ENCODE measurements at regions not wholly inside any gene's neighbourhood (a gene's known extent, or its start where the extent isn't known, plus 50 kb on each side); places are given as distances from the start of the nearest gene placed in this dataset.

GRCh38 chr12:24488906-24489619 is 459.8 kb downstream of the BCAT1 start:
- no peaks in the 10 kb centered on the region for H3K27me3 ChIP-seq (ENCODE audit: control insufficient read depth in 1 of 2, insufficient read depth in 2 of 2, low read length in 2 of 2)
- no peaks in the 10 kb centered on the region for H3K36me3 ChIP-seq (ENCODE audit: control insufficient read depth in 2 of 2, insufficient read depth in 2 of 2, low read length in 2 of 2)
- no peak overlapping the region for H3K9ac ChIP-seq (ENCODE audit: low read length in 2 of 2)
- no peak overlapping the region for H3K4me3 ChIP-seq (ENCODE audit: low read length in 2 of 2)
- no peak overlapping the region for H3K27ac ChIP-seq (ENCODE audit: low read length)
- H3K4me1 ChIP-seq (ENCODE audit: control insufficient read depth, insufficient read depth, low read length), result no peaks in the 10 kb centered on the region
- H3K9me3 ChIP-seq (ENCODE audit: control insufficient read depth in 2 of 2, low read length in 2 of 2), result no peaks in the 10 kb centered on the region

- Histone ChIP-seq H3K27ac (ENCODE audit: low read length) (no peak overlapping the region), H3K4me1 (ENCODE audit: control insufficient read depth, insufficient read depth, low read length) (no peaks in the 10 kb centered on the region)
These were observed 460.8 kb downstream of the BCAT1 start for GRCh38 chr12:24488091-24488596.

GRCh38 chr12:24487606-24488005 is 461.3 kb downstream of the BCAT1 start:
- Histone ChIP-seq H3K27me3 (ENCODE audit: control insufficient read depth in 1 of 2, insufficient read depth in 2 of 2, low read length in 2 of 2) (no peaks in the 10 kb centered on the region), H3K9me3 (ENCODE audit: control insufficient read depth in 2 of 2, low read length in 2 of 2) (no peaks in the 10 kb centered on the region), H3K27ac (ENCODE audit: low read length) (no peak overlapping the region), H3K36me3 (ENCODE audit: control insufficient read depth in 2 of 2, insufficient read depth in 2 of 2, low read length in 2 of 2) (no peaks in the 10 kb centered on the region), H3K4me1 (ENCODE audit: control insufficient read depth, insufficient read depth, low read length) (no peaks in the 10 kb centered on the region), H3K4me3 (ENCODE audit: low read length in 2 of 2) (no peak overlapping the region), H3K9ac (ENCODE audit: low read length in 2 of 2) (no peak overlapping the region)

More at GRCh38 chr12:24488091-24488596, 460.8 kb downstream of the BCAT1 start:
- no peaks in the 10 kb centered on the region for H3K36me3 ChIP-seq (ENCODE audit: control insufficient read depth in 2 of 2, insufficient read depth in 2 of 2, low read length in 2 of 2)
- H3K9me3 ChIP-seq (ENCODE audit: control insufficient read depth in 2 of 2, low read length in 2 of 2), result no peaks in the 10 kb centered on the region
- no peaks in the 10 kb centered on the region for H3K27me3 ChIP-seq (ENCODE audit: control insufficient read depth in 1 of 2, insufficient read depth in 2 of 2, low read length in 2 of 2)
- H3K4me3 ChIP-seq (ENCODE audit: low read length in 2 of 2), result no peak overlapping the region
- no peak overlapping the region for H3K9ac ChIP-seq (ENCODE audit: low read length in 2 of 2)

DNA sequence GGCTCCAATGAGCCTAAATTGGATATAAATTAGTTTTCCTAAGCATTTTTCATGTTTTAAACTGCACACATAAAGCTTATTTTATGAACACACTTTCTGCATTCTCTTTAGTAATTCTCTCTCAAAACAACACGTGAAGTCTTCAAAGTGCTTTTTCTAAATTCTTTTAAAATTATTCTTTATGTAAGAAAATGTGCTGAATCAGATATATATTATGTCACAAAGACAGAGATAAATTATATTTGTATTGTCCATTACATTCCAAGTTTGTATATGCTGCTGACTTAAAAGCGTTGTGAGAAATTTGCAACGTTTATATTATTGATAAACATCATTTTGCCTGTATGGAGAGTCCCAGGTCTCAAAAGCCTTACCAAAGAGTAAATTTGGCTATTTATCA is 465.2 kb downstream of the BCAT1 start:
- H3K4me3 ChIP-seq (ENCODE audit: low read length in 2 of 2), result no peak overlapping the region
- no peaks in the 10 kb centered on the region for H3K27me3 ChIP-seq (ENCODE audit: control insufficient read depth in 1 of 2, insufficient read depth in 2 of 2, low read length in 2 of 2)
- H3K9ac ChIP-seq (ENCODE audit: low read length in 2 of 2), result no peak overlapping the region
- no peaks in the 10 kb centered on the region for H3K9me3 ChIP-seq (ENCODE audit: control insufficient read depth in 2 of 2, low read length in 2 of 2)
- no peaks in the 10 kb centered on the region for H3K36me3 ChIP-seq (ENCODE audit: control insufficient read depth in 2 of 2, insufficient read depth in 2 of 2, low read length in 2 of 2)
- no peak overlapping the region for H3K27ac ChIP-seq (ENCODE audit: low read length)
- no peaks in the 10 kb centered on the region for H3K4me1 ChIP-seq (ENCODE audit: control insufficient read depth, insufficient read depth, low read length)

GRCh38 chr12:24482882-24483604 is 465.9 kb downstream of the BCAT1 start:
- H3K9ac ChIP-seq (ENCODE audit: low read length in 2 of 2), result no peak overlapping the region
- no peaks in the 10 kb centered on the region for H3K27me3 ChIP-seq (ENCODE audit: control insufficient read depth in 1 of 2, insufficient read depth in 2 of 2, low read length in 2 of 2)
- H3K9me3 ChIP-seq (ENCODE audit: control insufficient read depth in 2 of 2, low read length in 2 of 2), result no peaks in the 10 kb centered on the region
- H3K36me3 ChIP-seq (ENCODE audit: control insufficient read depth in 2 of 2, insufficient read depth in 2 of 2, low read length in 2 of 2), result no peaks in the 10 kb centered on the region
- no peak overlapping the region for H3K27ac ChIP-seq (ENCODE audit: low read length)
- H3K4me3 ChIP-seq (ENCODE audit: low read length in 2 of 2), result no peak overlapping the region
- no peaks in the 10 kb centered on the region for H3K4me1 ChIP-seq (ENCODE audit: control insufficient read depth, insufficient read depth, low read length)

DNA sequence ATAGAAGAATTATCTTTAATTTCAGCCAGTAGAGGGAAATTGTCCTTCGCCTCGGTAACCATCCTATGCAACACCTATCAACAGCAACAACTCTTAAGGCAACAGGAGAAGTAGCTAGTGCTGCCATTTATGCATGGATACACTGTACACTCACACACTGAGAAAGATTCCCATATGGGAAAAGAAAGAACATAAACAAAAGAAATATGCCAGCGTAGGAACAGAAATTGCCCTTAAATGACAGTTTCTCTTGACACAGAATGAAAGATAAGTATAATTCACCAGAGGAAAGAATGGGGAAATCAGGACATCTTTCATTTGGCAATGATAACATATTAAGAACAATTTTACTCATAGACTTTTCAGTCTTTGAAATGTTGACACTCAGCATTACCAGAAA is 466.9 kb downstream of the BCAT1 start:
- no peaks in the 10 kb centered on the region for H3K9me3 ChIP-seq (ENCODE audit: control insufficient read depth in 2 of 2, low read length in 2 of 2)
- no peaks in the 10 kb centered on the region for H3K4me1 ChIP-seq (ENCODE audit: control insufficient read depth, insufficient read depth, low read length)
- no peak overlapping the region for H3K9ac ChIP-seq (ENCODE audit: low read length in 2 of 2)
- no peak overlapping the region for H3K27ac ChIP-seq (ENCODE audit: low read length)
- H3K36me3 ChIP-seq (ENCODE audit: control insufficient read depth in 2 of 2, insufficient read depth in 2 of 2, low read length in 2 of 2), result no peaks in the 10 kb centered on the region
- H3K4me3 ChIP-seq (ENCODE audit: low read length in 2 of 2), result no peak overlapping the region
- no peaks in the 10 kb centered on the region for H3K27me3 ChIP-seq (ENCODE audit: control insufficient read depth in 1 of 2, insufficient read depth in 2 of 2, low read length in 2 of 2)

DNA sequence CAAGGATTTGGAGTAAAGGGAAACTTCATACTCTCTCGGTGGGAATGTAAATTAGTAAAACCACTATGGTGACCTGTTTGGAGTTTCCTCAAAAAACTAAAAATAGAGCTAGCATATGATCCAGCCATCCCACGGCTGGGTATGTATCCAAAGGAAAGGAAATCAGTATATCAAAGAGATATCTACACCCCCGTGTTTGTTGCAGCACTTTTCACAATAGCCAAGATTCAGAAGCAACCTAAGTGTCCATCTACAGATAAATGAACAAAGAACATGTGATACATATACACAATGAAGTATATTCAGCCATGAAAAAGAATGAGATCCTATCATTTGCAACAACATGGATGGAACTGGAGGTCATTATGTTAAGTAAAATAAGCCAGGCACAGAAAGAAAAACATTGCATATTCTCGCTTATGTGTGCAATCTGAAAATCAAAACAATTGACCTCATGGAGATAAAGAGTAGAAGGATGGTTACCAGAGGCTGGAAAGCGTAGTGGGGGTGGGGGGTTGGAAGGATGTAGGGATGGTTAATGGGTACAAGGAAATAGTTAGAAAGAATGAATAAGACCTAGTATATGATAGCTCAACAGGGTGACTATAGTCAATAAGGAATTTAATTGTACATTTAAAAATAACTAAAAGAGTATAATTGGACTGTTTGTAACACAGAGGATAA is 468.0 kb downstream of the BCAT1 start:
- no peaks in the 10 kb centered on the region for H3K36me3 ChIP-seq (ENCODE audit: control insufficient read depth in 2 of 2, insufficient read depth in 2 of 2, low read length in 2 of 2)
- H3K4me3 ChIP-seq (ENCODE audit: low read length in 2 of 2), result no peak overlapping the region
- no peaks in the 10 kb centered on the region for H3K9me3 ChIP-seq (ENCODE audit: control insufficient read depth in 2 of 2, low read length in 2 of 2)
- no peak overlapping the region for H3K9ac ChIP-seq (ENCODE audit: low read length in 2 of 2)
- H3K27ac ChIP-seq (ENCODE audit: low read length), result no peak overlapping the region
- no peaks in the 10 kb centered on the region for H3K4me1 ChIP-seq (ENCODE audit: control insufficient read depth, insufficient read depth, low read length)
- no peaks in the 10 kb centered on the region for H3K27me3 ChIP-seq (ENCODE audit: control insufficient read depth in 1 of 2, insufficient read depth in 2 of 2, low read length in 2 of 2)

- Histone ChIP-seq H3K9me3 (ENCODE audit: control insufficient read depth in 2 of 2, low read length in 2 of 2) (no peaks in the 10 kb centered on the region), H3K36me3 (ENCODE audit: control insufficient read depth in 2 of 2, insufficient read depth in 2 of 2, low read length in 2 of 2) (no peaks in the 10 kb centered on the region), H3K4me1 (ENCODE audit: control insufficient read depth, insufficient read depth, low read length) (no peaks in the 10 kb centered on the region), H3K27me3 (ENCODE audit: control insufficient read depth in 1 of 2, insufficient read depth in 2 of 2, low read length in 2 of 2) (no peaks in the 10 kb centered on the region), H3K27ac (ENCODE audit: low read length) (no peak overlapping the region), H3K9ac (ENCODE audit: low read length in 2 of 2) (no peak overlapping the region), H3K4me3 (ENCODE audit: low read length in 2 of 2) (no peak overlapping the region)
These were observed 469.8 kb downstream of the BCAT1 start for GRCh38 chr12:24479131-24479530.

GRCh38 chr12:24478254-24478653 is 470.6 kb downstream of the BCAT1 start:
- no peaks in the 10 kb centered on the region for H3K4me1 ChIP-seq (ENCODE audit: control insufficient read depth, insufficient read depth, low read length)
- no peaks in the 10 kb centered on the region for H3K9me3 ChIP-seq (ENCODE audit: control insufficient read depth in 2 of 2, low read length in 2 of 2)
- H3K27ac ChIP-seq (ENCODE audit: low read length), result no peak overlapping the region
- no peaks in the 10 kb centered on the region for H3K27me3 ChIP-seq (ENCODE audit: control insufficient read depth in 1 of 2, insufficient read depth in 2 of 2, low read length in 2 of 2)
- H3K4me3 ChIP-seq (ENCODE audit: low read length in 2 of 2), result no peak overlapping the region
- no peaks in the 10 kb centered on the region for H3K36me3 ChIP-seq (ENCODE audit: control insufficient read depth in 2 of 2, insufficient read depth in 2 of 2, low read length in 2 of 2)
- H3K9ac ChIP-seq (ENCODE audit: low read length in 2 of 2), result no peak overlapping the region

DNA sequence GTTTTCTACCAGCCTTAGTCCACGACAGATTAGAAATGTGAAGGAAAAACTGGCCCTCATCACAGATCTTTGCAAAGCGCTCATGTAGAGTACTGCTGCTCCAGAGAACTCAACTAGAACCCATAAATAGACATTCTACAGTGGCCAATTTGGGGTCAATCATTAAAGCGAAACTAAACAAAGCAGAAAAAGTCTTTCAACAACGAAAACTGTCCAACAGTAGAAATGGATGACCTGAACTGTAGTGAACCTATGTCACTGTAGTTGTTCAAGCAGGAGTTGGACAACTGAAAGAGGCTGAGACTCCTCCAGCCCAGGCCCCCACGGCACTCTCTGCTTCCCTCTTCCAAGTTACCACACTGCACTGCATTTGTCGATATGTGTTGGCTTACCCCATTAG is 472.6 kb downstream of the BCAT1 start:
- H3K4me1 ChIP-seq (ENCODE audit: control insufficient read depth, insufficient read depth, low read length), result no peaks in the 10 kb centered on the region
- no peak overlapping the region for H3K27ac ChIP-seq (ENCODE audit: low read length)
- no peak overlapping the region for H3K4me3 ChIP-seq (ENCODE audit: low read length in 2 of 2)
- H3K36me3 ChIP-seq (ENCODE audit: control insufficient read depth in 2 of 2, insufficient read depth in 2 of 2, low read length in 2 of 2), result no peaks in the 10 kb centered on the region
- no peak overlapping the region for H3K9ac ChIP-seq (ENCODE audit: low read length in 2 of 2)
- H3K9me3 ChIP-seq (ENCODE audit: control insufficient read depth in 2 of 2, low read length in 2 of 2), result no peaks in the 10 kb centered on the region
- no peaks in the 10 kb centered on the region for H3K27me3 ChIP-seq (ENCODE audit: control insufficient read depth in 1 of 2, insufficient read depth in 2 of 2, low read length in 2 of 2)
